ENCODE measurements at regions not wholly inside any gene's neighbourhood (a gene's known extent, or its start where the extent isn't known, plus 50 kb on each side); places are given as distances from the start of the nearest gene placed in this dataset.

DNA sequence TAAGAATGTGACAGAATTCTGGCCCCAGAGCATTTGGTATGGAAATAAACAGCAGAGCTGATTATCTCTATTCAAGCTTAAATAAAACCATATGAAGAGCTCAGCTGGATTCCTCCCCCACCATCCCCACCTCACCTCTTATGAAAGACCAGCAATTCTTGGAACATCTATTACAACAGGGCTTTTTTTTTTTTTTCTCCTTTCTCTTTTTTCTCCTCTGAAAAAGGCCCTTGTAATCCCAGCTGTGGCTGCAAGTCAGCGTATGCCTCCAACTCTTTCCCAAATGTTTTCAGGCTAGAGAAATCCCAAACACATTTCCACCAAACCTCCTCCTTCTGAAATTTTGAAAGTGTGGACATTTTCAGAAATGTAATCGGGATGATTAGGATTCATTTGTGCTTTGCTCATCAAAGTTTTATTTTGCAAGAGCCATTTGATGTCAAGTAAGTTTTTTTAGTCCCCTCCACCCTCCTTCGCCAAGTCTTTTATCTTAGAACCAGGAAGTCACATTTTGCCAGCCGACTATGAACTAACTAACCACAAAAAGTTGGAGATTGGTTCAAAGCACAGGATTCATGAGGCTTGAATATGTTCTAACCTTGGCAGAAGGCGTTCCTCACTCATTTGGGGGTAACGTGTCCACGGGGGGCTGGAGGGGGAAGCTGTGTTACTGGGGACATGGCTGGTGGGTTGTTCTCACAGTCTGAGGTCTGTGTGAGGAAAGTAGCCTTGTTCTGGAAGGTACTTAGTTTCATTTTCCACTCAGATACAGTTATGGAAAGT is 142.0 kb upstream of the PDZRN3 start:
- DNase-seq (ENCODE audit: low spot score) (no peak), ATAC-seq (ENCODE audit: insufficient number of reproducible peaks, low FRiP score, low read depth) (peak; percentile 42)
- peak overlapping the region; percentile 45 to 66 for H3K27ac ChIP-seq
- no peaks in the 10 kb centered on the region for H3K36me3 ChIP-seq
- H3K9me3 ChIP-seq, result peaks cover 4% of the 10 kb centered on the region
- peak overlapping the region; percentile 63 for H3K4me3 ChIP-seq
- H3K27me3 ChIP-seq (replicated peaks; ENCODE audit: insufficient read depth), result no peaks in the 10 kb centered on the region
- peaks cover 0 to 13% of the 10 kb centered on the region in 2 donors for H3K4me1 ChIP-seq (ENCODE audit: control insufficient read depth in 1 of 2, low read depth in 2 of 2)
- no peak for TF ChIP-seq CTCF (IDR thresholded peaks at IDR 0.05)

DNA sequence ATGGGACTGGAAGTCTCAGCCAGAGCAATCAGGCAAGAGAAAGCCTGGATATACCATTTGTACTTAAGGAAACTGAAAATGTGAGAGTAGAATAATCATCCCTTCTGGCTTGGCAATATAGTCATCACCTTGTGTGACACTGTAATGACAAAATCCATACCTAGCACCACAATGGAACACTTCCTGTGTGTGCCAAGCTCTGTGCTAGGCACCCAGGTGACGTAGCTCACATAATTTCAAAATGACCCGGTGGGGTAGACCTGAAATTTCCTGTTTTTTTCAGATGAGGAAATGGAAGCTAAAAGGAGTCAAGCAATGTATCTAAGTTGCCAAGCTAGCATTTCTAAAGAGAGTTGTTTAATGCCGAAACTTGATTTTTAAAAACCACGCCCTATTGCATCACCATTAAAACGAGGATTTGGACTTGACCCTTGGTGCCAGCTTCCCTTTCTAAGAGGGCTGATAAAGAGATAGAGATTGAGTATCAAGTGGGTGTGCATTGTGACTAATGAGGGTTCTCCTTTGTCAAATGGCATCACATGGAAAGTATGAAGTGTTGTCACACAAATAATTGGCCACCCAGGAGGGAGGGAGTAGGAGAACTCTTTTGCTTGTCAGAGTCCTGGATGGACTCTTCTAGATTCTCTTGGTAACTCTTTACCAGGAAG is 141.3 kb upstream of the PDZRN3 start:
- peaks cover 0 to 13% of the 10 kb centered on the region in 2 donors for H3K4me1 ChIP-seq (ENCODE audit: control insufficient read depth in 1 of 2, low read depth in 2 of 2)
- ATAC-seq (ENCODE audit: insufficient number of reproducible peaks, low FRiP score, low read depth) (no peak), DNase-seq (ENCODE audit: low spot score) (no peak)
- H3K4me3 ChIP-seq, result peak overlapping the region; percentile 63
- H3K27me3 ChIP-seq (replicated peaks; ENCODE audit: insufficient read depth), result no peaks in the 10 kb centered on the region
- no peaks in the 10 kb centered on the region for H3K36me3 ChIP-seq
- H3K27ac ChIP-seq, result peak overlapping the region; percentile 45 to 66
- peaks cover 4% of the 10 kb centered on the region for H3K9me3 ChIP-seq
- TF ChIP-seq CTCF (IDR thresholded peaks at IDR 0.05), result no peak

DNA sequence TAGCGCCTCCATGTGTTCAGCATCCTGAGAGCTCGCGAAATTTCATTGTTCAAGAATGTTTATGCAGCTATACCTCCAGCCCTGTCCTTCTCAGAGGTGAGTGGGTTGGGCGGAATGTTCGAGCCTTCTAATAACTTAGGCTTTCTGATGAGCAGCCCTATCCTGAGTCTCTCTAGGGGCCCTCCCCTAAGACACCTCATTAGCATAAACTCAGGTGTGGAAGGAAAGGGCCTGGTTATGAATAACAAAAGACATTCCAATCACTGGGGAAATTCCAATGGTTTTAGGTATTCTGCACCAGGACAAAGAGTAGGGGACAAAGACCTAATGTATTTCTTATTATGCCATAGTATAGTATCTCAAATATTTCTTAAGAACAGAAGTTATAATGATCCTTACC is 138.1 kb upstream of the PDZRN3 start:
- Histone ChIP-seq H3K4me3 (no peak overlapping the region), H3K9me3 (no peaks in the 10 kb centered on the region), H3K27me3 (replicated peaks; ENCODE audit: insufficient read depth) (no peaks in the 10 kb centered on the region), H3K4me1 (ENCODE audit: control insufficient read depth in 1 of 2, low read depth in 2 of 2) (peaks cover 0 to 21% of the 10 kb centered on the region in 2 donors), H3K27ac (no peak overlapping the region), H3K36me3 (no peaks in the 10 kb centered on the region)
- no peak for TF ChIP-seq CTCF (IDR thresholded peaks at IDR 0.05)
- DNase-seq (ENCODE audit: low spot score), result no peak
- no peak for ATAC-seq (ENCODE audit: insufficient number of reproducible peaks, low FRiP score, low read depth)

DNA sequence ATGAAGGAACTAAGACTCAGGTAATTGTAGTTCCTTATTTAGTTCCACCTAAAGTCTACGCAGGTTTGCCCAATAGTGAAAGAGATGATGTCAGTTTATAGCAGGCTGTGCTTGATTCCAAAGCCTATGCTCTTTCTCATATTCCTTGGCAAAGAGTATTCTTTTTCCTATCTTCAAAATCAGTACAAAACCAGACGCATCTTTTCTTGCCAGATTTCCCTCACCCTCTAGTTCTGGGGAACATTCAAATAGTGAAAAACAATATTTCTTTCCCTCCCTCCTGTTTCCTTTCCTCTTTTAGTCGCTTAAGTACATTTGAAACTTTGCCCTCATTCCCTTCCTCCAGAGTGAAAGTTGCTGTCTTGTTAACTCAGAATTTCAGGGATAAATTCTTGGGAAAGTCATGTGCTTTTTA is 134.6 kb upstream of the PDZRN3 start:
- Histone ChIP-seq H3K9me3 (no peaks in the 10 kb centered on the region), H3K36me3 (no peaks in the 10 kb centered on the region), H3K27me3 (replicated peaks; ENCODE audit: insufficient read depth) (no peaks in the 10 kb centered on the region), H3K4me1 (ENCODE audit: control insufficient read depth in 1 of 2, low read depth in 2 of 2) (peaks cover 0 to 12% of the 10 kb centered on the region in 2 donors), H3K27ac (peak overlapping the region; percentile 23 to 34), H3K4me3 (peak overlapping the region; percentile 21)
- no peak for DNase-seq (ENCODE audit: low spot score)
- no peak for TF ChIP-seq CTCF (IDR thresholded peaks at IDR 0.05)
- no peak for ATAC-seq (ENCODE audit: insufficient number of reproducible peaks, low FRiP score, low read depth)

- H3K4me3 ChIP-seq, result no peak overlapping the region
- DNase-seq (ENCODE audit: low spot score) (no peak), ATAC-seq (ENCODE audit: insufficient number of reproducible peaks, low FRiP score, low read depth) (no peak)
- H3K36me3 ChIP-seq, result no peaks in the 10 kb centered on the region
- no peak for TF ChIP-seq CTCF (IDR thresholded peaks at IDR 0.05)
- H3K27me3 ChIP-seq (replicated peaks; ENCODE audit: insufficient read depth), result no peaks in the 10 kb centered on the region
- no peak overlapping the region for H3K27ac ChIP-seq
- no peaks in the 10 kb centered on the region for H3K9me3 ChIP-seq
- H3K4me1 ChIP-seq (ENCODE audit: control insufficient read depth in 1 of 2, low read depth in 2 of 2), result peaks cover 0 to 29% of the 10 kb centered on the region in 2 donors
These were observed 132.8 kb upstream of the PDZRN3 start for GRCh38 chr3:73757536-73757935.

All from thoracic aorta (tissue), 2 donors.